HFFc6 (cell line): ENCODE measurements at regions not wholly inside any gene's neighbourhood (a gene's known extent, or its start where the extent isn't known, plus 50 kb on each side); places are given as distances from the start of the nearest gene placed in this dataset.

Experiments used
- DNase-seq: peaks from one replicate; pipeline ENCODE4 v3.0.0-alpha.2; 2018
- H3K27ac Mint-ChIP-seq: 2 replicates; pipeline ENCODE4 v1.8.0; 2020; ENCODE audit warnings: mild to moderate bottlenecking, mixed read lengths
- H3K27me3 Mint-ChIP-seq: 2 replicates; pipeline ENCODE4 v1.8.0; 2021; ENCODE audit warnings: mild to moderate bottlenecking, moderate library complexity, mixed read lengths; ENCODE audit not compliant: insufficient read depth
- H3K36me3 Mint-ChIP-seq: 2 replicates; pipeline ENCODE4 v1.8.0; 2021; ENCODE audit warnings: low read depth, mixed read lengths
- H3K4me1 Mint-ChIP-seq: 2 replicates; pipeline ENCODE4 v1.8.0; 2020; ENCODE audit warnings: low read depth, mixed read lengths
- H3K4me3 Mint-ChIP-seq: 2 replicates; pipeline ENCODE4 v1.8.0; 2020; ENCODE audit warnings: mild to moderate bottlenecking, moderate library complexity, mixed read lengths
- H3K9me3 Mint-ChIP-seq: 2 replicates; pipeline ENCODE4 v1.8.0; 2020; ENCODE audit warnings: mild to moderate bottlenecking, mixed read lengths
- TF ChIP-seq, protein P1 (sequence below): fragments of 200-600 bp; sonication (generic); IDR thresholded peaks from 2 replicates; pipeline ENCODE4 v1.5.0; 2021; ENCODE audit warnings: antibody characterized with exemption, mild to moderate bottlenecking

DNA sequence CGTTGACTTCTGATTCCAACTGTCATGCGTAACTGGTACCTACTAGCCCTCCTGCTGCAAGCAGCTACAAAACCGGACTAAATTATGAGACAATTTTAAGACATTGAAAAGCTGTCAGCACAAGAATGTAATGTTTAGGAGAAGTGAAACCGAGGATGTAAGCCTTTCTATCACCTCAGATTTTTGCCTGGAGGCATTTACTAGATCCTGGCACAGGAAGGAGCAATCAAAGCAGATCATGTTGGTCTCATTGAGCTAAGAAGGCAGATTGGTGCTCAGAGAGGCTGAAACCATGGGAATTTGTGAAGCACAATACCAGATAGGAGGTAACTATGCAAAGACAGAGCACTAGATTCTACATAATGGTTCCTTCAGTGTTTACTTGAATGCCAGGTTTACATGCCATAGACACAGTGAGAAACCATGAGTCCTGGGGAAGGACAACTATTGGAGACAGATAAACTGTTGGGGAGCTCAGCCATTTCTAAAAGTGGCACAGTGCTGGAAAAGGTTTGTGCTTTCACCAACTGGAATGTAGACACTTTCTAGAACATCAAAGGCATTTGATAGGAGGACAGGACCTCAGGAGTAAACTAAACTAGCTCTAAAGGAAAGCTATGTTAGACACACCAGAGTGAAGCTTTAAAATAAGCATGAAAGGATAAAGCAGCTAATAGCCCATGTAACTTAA is 179.4 kb downstream of the LYPLAL1 start:
- H3K36me3 Mint-ChIP-seq, result no peaks in the 10 kb centered on the region; the same call in 1 of the 2 replicates
- TF ChIP-seq, protein P1, sequence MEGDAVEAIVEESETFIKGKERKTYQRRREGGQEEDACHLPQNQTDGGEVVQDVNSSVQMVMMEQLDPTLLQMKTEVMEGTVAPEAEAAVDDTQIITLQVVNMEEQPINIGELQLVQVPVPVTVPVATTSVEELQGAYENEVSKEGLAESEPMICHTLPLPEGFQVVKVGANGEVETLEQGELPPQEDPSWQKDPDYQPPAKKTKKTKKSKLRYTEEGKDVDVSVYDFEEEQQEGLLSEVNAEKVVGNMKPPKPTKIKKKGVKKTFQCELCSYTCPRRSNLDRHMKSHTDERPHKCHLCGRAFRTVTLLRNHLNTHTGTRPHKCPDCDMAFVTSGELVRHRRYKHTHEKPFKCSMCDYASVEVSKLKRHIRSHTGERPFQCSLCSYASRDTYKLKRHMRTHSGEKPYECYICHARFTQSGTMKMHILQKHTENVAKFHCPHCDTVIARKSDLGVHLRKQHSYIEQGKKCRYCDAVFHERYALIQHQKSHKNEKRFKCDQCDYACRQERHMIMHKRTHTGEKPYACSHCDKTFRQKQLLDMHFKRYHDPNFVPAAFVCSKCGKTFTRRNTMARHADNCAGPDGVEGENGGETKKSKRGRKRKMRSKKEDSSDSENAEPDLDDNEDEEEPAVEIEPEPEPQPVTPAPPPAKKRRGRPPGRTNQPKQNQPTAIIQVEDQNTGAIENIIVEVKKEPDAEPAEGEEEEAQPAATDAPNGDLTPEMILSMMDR, result no peak
- H3K9me3 Mint-ChIP-seq, result no peaks in the 10 kb centered on the region; the same call in 1 of the 2 replicates
- H3K27ac Mint-ChIP-seq, result no peak overlapping the region
- H3K4me1 Mint-ChIP-seq, result no peaks in the 10 kb centered on the region
- no peak overlapping the region for H3K4me3 Mint-ChIP-seq
- no peak for DNase-seq
- H3K27me3 Mint-ChIP-seq, result peaks cover 1% of the 10 kb centered on the region; the same call in 1 of the 2 replicates

DNA sequence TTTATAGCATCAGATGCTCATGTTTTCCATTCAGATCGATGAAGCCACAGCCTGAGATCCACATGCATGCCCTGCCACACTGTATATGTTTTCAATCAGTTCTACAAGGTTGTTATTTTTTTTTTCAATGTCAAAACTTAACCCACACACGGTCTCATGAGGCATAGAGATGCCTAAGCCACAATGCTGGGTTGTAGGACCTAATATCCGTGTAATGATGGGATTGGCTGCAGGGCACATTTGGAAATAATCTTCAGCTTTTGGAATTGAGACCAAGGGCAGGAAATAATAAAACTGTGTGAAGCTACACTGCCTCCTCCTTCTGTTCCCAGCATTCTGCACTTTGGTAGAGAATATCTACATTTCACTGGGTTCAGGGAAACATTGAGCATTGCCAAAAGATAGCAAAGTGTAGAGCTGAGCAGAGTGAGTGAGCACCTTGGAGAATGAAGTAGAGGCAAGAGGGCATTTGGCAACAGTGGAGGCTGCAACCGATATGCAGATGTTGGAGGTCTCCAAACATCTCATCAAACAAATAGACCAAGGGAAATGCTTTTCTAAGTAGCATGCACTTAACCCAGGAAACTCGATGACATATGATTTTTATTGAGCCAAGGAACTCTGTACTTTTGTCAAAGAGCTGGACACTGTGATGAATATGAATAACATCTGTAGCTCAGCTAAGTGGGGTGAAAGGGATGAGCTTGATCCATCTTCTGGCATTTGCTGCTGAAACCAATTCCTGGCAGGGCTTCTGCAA is 176.7 kb downstream of the LYPLAL1 start:
- peaks cover 6% of the 10 kb centered on the region; the same call in 1 of the 2 replicates for H3K27me3 Mint-ChIP-seq
- no peak overlapping the region for H3K4me3 Mint-ChIP-seq
- TF ChIP-seq, protein P1, result no peak
- DNase-seq, result no peak
- peaks cover 16% of the 10 kb centered on the region for H3K9me3 Mint-ChIP-seq
- no peak overlapping the region for H3K27ac Mint-ChIP-seq
- peaks cover 5% of the 10 kb centered on the region for H3K36me3 Mint-ChIP-seq
- H3K4me1 Mint-ChIP-seq, result no peaks in the 10 kb centered on the region

DNA sequence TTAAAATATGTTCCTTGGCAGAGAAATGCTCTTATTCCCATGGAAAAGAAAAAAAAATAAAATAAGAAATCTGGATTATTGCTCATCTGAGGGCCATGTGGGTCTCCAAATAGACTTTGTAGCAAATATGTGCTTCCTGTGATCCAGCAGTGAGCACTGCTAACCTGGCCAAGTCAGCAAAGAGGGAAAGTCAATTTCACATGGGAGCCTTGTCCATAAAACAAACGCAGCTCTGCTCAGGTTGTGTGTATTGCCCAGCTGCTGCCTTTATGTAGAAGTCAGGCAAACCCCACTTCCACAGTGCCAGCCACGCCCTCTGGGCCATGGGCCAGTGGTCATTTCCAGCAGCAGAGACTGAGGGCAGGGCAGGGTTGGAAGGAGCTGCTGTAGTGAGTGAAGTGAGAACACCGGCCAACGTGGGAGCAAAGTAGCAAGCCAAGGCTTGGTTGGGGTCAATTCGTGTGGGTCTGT is 174.3 kb downstream of the LYPLAL1 start:
- DNase-seq, result no peak

DNA sequence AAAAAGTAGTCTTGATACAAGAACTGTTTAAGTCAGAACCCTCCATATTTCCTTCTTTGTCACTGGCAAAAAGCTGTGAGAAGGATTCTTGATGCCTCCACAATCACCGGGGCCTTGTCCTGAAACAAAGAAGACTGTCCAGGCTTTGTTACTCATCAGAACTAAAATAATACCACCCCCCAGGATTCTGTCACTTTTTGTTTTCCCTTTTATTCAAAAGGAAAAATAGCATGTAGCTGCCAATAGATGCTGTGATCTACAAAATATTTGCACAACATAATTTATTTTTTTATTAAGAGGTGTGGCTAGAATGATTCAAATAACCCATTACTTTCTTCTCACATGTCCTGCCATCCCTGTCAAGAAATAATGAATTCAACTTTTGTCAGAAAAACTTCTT is 173.7 kb downstream of the LYPLAL1 start:
- TF ChIP-seq, protein P1, result no peak
- Mint-ChIP-seq H3K4me1 (no peaks in the 10 kb centered on the region; the same call in 1 of the 2 replicates), H3K9me3 (peaks cover 18% of the 10 kb centered on the region), H3K36me3 (peaks cover 5% of the 10 kb centered on the region), H3K27me3 (peaks cover 8% of the 10 kb centered on the region; the same call in 1 of the 2 replicates), H3K4me3 (no peak overlapping the region), H3K27ac (no peak overlapping the region)
- no peak for DNase-seq

More for the DNA sequence above, 174.3 kb downstream of the LYPLAL1 start:
- TF ChIP-seq, protein P1, result no peak
- peaks cover 18% of the 10 kb centered on the region for H3K9me3 Mint-ChIP-seq
- peaks cover 8% of the 10 kb centered on the region; the same call in 1 of the 2 replicates for H3K27me3 Mint-ChIP-seq
- peaks cover 5% of the 10 kb centered on the region for H3K36me3 Mint-ChIP-seq
- no peak overlapping the region for H3K4me3 Mint-ChIP-seq
- no peak overlapping the region for H3K27ac Mint-ChIP-seq
- no peaks in the 10 kb centered on the region; the same call in 1 of the 2 replicates for H3K4me1 Mint-ChIP-seq

DNA sequence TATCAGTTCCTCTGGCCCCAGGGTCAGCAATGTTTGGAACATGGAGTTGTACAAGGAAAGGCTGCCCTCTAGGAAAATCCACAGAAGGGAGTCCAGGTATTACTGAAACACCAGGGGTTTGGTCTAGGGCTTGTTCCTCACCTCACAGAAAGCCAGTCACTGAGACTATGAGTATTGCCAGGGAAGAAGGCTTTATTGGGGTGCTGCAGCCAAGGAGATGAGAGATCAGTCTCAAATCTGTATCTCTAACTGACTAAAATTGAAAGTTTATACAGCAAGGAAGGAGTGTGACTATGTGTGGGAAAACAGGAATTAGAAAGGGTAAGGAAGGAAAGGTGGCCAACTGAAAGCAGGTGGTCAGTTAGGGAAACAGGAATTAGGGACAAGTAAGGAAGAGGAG is 172.3 kb downstream of the LYPLAL1 start:
- peaks cover 18% of the 10 kb centered on the region for H3K9me3 Mint-ChIP-seq
- peaks cover 8% of the 10 kb centered on the region; the same call in 1 of the 2 replicates for H3K27me3 Mint-ChIP-seq
- no peak overlapping the region for H3K27ac Mint-ChIP-seq
- peaks cover 5% of the 10 kb centered on the region for H3K36me3 Mint-ChIP-seq
- no peaks in the 10 kb centered on the region; the same call in 1 of the 2 replicates for H3K4me1 Mint-ChIP-seq
- H3K4me3 Mint-ChIP-seq, result no peak overlapping the region
- DNase-seq, result no peak
- TF ChIP-seq, protein P1, result no peak
